ENCODE measurements at regions not wholly inside any gene's neighbourhood (a gene's known extent, or its start where the extent isn't known, plus 50 kb on each side); places are given as distances from the start of the nearest gene placed in this dataset.
"Not testable (repeated sequence)": the region's sequence is repeated elsewhere in the genome, so short reads cannot be mapped to it uniquely, and the experiment has no call there.

- no peak for DNase-seq (ENCODE audit: low read depth in 2 of 3, low spot score in 2 of 3)
Measured at GRCh38 chr9:15047028-15047551, 136.9 kb upstream of the FREM1 start.

- DNase-seq (ENCODE audit: low read depth in 2 of 3, low spot score in 2 of 3): no peak
Measured at GRCh38 chr9:15033316-15033715, 123.1 kb upstream of the FREM1 start.

- DNase-seq (ENCODE audit: low read depth in 2 of 3, low spot score in 2 of 3): no peak
Measured at GRCh38 chr9:15032860-15033259, 122.6 kb upstream of the FREM1 start.

GRCh38 chr9:15021146-15021545, 110.9 kb upstream of the FREM1 start:
- DNase-seq (ENCODE audit: low read depth in 2 of 3, low spot score in 2 of 3): no peak

GRCh38 chr9:15018096-15018637, 107.9 kb upstream of the FREM1 start:
- no peak for DNase-seq (ENCODE audit: low read depth in 2 of 3, low spot score in 2 of 3)

- DNase-seq (ENCODE audit: low read depth in 2 of 3, low spot score in 2 of 3): peak in 1 of 3 donors; percentile 10
Measured at GRCh38 chr9:15010581-15010980, 100.4 kb upstream of the FREM1 start.

GRCh38 chr9:15007698-15008097, 97.5 kb upstream of the FREM1 start:
- DNase-seq (ENCODE audit: low read depth in 2 of 3, low spot score in 2 of 3): no peak

GRCh38 chr9:14994738-14995137, 84.5 kb upstream of the FREM1 start:
- no peak for DNase-seq (ENCODE audit: low read depth in 2 of 3, low spot score in 2 of 3)

- DNase-seq (ENCODE audit: low read depth in 2 of 3, low spot score in 2 of 3): peak in 1 of 3 donors; percentile 55
Measured at GRCh38 chr9:14993901-14994554, 83.8 kb upstream of the FREM1 start.

- peak in 2 of 3 donors; percentile 39 to 55 for DNase-seq (ENCODE audit: low read depth in 2 of 3, low spot score in 2 of 3)
Measured at GRCh38 chr9:14993061-14993800, 83.0 kb upstream of the FREM1 start.

- no peak for DNase-seq (ENCODE audit: low read depth in 2 of 3, low spot score in 2 of 3)
Measured at GRCh38 chr9:14992516-14992915, 82.3 kb upstream of the FREM1 start.

GRCh38 chr9:14992081-14992480, 81.9 kb upstream of the FREM1 start:
- DNase-seq (ENCODE audit: low read depth in 2 of 3, low spot score in 2 of 3): peak in 1 of 3 donors; percentile 70

- DNase-seq (ENCODE audit: low read depth in 2 of 3, low spot score in 2 of 3): not testable (repeated sequence)
Measured at GRCh38 chr9:14990647-14991046, 80.4 kb upstream of the FREM1 start.

- no peak for DNase-seq (ENCODE audit: low read depth in 2 of 3, low spot score in 2 of 3)
Measured at GRCh38 chr9:14989811-14990210, 79.6 kb upstream of the FREM1 start.

GRCh38 chr9:14989336-14989735, 79.1 kb upstream of the FREM1 start:
- not testable (repeated sequence) for DNase-seq (ENCODE audit: low read depth in 2 of 3, low spot score in 2 of 3)

- no peak for DNase-seq (ENCODE audit: low read depth in 2 of 3, low spot score in 2 of 3)
Measured at GRCh38 chr9:14987858-14988257, 77.6 kb upstream of the FREM1 start.

- DNase-seq (ENCODE audit: low read depth in 2 of 3, low spot score in 2 of 3): no peak
Measured at GRCh38 chr9:14985419-14985818, 75.2 kb upstream of the FREM1 start.

GRCh38 chr9:14983599-14983998, 73.4 kb upstream of the FREM1 start:
- DNase-seq (ENCODE audit: low read depth in 2 of 3, low spot score in 2 of 3): no peak

- DNase-seq (ENCODE audit: low read depth in 2 of 3, low spot score in 2 of 3): no peak
Measured at GRCh38 chr9:14981291-14981950, 71.2 kb upstream of the FREM1 start.

GRCh38 chr9:14978022-14979000, 68.1 kb upstream of the FREM1 start:
- DNase-seq (ENCODE audit: low read depth in 2 of 3, low spot score in 2 of 3): no peak

Data from hematopoietic multipotent progenitor cell (in vitro differentiated cells).